SH-SY5Y (cell line): ENCODE measurements at regions not wholly inside any gene's neighbourhood (a gene's known extent, or its start where the extent isn't known, plus 50 kb on each side); places are given as distances from the start of the nearest gene placed in this dataset.

Experiments used
- GATA2 ChIP-seq: IDR thresholded peaks from 2 replicates; pipeline ENCODE4 v1.6.1; 2011; ENCODE audit warnings: mild to moderate bottlenecking, low read depth, low read length
- GATA3 ChIP-seq: IDR thresholded peaks from 2 replicates; pipeline ENCODE4 v1.6.1; 2011; ENCODE audit warnings: low read depth, mild to moderate bottlenecking, low read length, moderate library complexity

- no peak for TF ChIP-seq GATA3
- TF ChIP-seq GATA2: no peak
These were observed 77.3 kb upstream of the MSX1 start for GRCh38 chr4:4781936-4782707.

GRCh38 chr4:4780729-4781244 lies 78.7 kb upstream of the MSX1 start:
- TF ChIP-seq GATA3: peak; percentile 61
- peak; percentile 77 for TF ChIP-seq GATA2

GRCh38 chr4:4779486-4779885 lies 80.0 kb upstream of the MSX1 start:
- TF ChIP-seq GATA3 (no peak), GATA2 (no peak)

GRCh38 chr4:4779054-4779453 lies 80.4 kb upstream of the MSX1 start:
- no peak for TF ChIP-seq GATA2
- no peak for TF ChIP-seq GATA3

GRCh38 chr4:4778554-4778953 lies 80.9 kb upstream of the MSX1 start:
- no peak for TF ChIP-seq GATA2
- TF ChIP-seq GATA3: no peak

- TF ChIP-seq GATA2 (no peak), GATA3 (no peak)
These were observed 82.5 kb upstream of the MSX1 start for GRCh38 chr4:4776934-4777333.

- TF ChIP-seq GATA2: no peak
- TF ChIP-seq GATA3: no peak
These were observed 83.1 kb upstream of the MSX1 start for GRCh38 chr4:4776335-4776734.

GRCh38 chr4:4775493-4776004 lies 83.9 kb upstream of the MSX1 start:
- no peak for TF ChIP-seq GATA3
- no peak for TF ChIP-seq GATA2

- TF ChIP-seq GATA2 (no peak), GATA3 (no peak)
These were observed 86.9 kb upstream of the MSX1 start for GRCh38 chr4:4772534-4772933.

GRCh38 chr4:4771160-4771559 lies 88.3 kb upstream of the MSX1 start:
- no peak for TF ChIP-seq GATA3
- no peak for TF ChIP-seq GATA2

GRCh38 chr4:4770610-4771009 lies 88.9 kb upstream of the MSX1 start:
- TF ChIP-seq GATA2 (no peak), GATA3 (no peak)

GRCh38 chr4:4766564-4766963 lies 92.9 kb upstream of the MSX1 start:
- TF ChIP-seq GATA3: no peak
- TF ChIP-seq GATA2: no peak

- TF ChIP-seq GATA3: no peak
- TF ChIP-seq GATA2: no peak
These were observed 93.7 kb upstream of the MSX1 start for GRCh38 chr4:4765811-4766210.

- TF ChIP-seq GATA2: no peak
- no peak for TF ChIP-seq GATA3
These were observed 94.9 kb upstream of the MSX1 start for GRCh38 chr4:4764558-4764905.

GRCh38 chr4:4763822-4764557 lies 95.5 kb upstream of the MSX1 start:
- TF ChIP-seq GATA3: no peak
- TF ChIP-seq GATA2: no peak
